ENCODE measurements at regions not wholly inside any gene's neighbourhood (a gene's known extent, or its start where the extent isn't known, plus 50 kb on each side); places are given as distances from the start of the nearest gene placed in this dataset.
"Not testable (repeated sequence)": the region's sequence is repeated elsewhere in the genome, so short reads cannot be mapped to it uniquely, and the experiment has no call there.

DNA sequence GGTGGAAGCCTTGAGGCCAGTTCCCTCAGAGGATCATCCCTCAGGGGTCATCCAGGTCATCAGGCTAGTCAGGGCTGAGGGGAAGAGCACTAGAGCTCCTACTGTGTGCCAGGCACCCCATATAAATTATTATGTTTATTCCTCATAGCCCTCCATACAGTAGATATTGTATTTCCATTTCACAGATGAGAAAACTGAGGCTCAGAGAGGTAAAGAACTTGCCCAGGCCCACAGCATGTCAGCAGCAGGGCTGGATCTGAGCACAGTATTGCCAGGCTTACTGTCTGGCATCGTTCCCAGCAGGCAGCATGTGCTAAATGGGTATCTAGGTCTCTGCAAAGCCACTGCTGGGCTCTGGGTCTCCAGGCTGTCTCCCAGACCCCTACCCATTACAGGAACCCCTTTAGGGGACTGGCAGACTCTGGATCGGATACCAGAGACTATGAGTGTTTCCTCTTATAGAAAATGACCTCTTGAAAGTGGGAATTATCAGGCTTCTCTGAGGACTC lies 153.3 kb downstream of the PTPRU start:
- TF ChIP-seq, protein P1, sequence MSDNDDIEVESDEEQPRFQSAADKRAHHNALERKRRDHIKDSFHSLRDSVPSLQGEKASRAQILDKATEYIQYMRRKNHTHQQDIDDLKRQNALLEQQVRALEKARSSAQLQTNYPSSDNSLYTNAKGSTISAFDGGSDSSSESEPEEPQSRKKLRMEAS (IDR thresholded peaks at IDR 0.05; ENCODE audit: low read depth, low read length) = no peak
- TF ChIP-seq, protein P2, sequence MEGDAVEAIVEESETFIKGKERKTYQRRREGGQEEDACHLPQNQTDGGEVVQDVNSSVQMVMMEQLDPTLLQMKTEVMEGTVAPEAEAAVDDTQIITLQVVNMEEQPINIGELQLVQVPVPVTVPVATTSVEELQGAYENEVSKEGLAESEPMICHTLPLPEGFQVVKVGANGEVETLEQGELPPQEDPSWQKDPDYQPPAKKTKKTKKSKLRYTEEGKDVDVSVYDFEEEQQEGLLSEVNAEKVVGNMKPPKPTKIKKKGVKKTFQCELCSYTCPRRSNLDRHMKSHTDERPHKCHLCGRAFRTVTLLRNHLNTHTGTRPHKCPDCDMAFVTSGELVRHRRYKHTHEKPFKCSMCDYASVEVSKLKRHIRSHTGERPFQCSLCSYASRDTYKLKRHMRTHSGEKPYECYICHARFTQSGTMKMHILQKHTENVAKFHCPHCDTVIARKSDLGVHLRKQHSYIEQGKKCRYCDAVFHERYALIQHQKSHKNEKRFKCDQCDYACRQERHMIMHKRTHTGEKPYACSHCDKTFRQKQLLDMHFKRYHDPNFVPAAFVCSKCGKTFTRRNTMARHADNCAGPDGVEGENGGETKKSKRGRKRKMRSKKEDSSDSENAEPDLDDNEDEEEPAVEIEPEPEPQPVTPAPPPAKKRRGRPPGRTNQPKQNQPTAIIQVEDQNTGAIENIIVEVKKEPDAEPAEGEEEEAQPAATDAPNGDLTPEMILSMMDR (IDR thresholded peaks at IDR 0.05; ENCODE audit: low read depth, low read length) = no peak
- TF ChIP-seq MYC (IDR thresholded peaks at IDR 0.05; ENCODE audit: low read depth, low read length) (no peak), POLR2A (IDR thresholded peaks at IDR 0.05; ENCODE audit: extremely low read depth, insufficient read length) (no peak)
- H3K4me3 ChIP-seq (ENCODE audit: low read depth, low read length) = no peak overlapping the region
- no peak for DNase-seq (ENCODE audit: low read depth)

GRCh38 chr1:29388884-29389283 lies 152.6 kb downstream of the PTPRU start:
- no peak overlapping the region for H3K4me3 ChIP-seq (ENCODE audit: low read depth, low read length)
- DNase-seq (ENCODE audit: low read depth) = no peak
- TF ChIP-seq, protein P1 (IDR thresholded peaks at IDR 0.05; ENCODE audit: low read depth, low read length) = no peak
- no peak for TF ChIP-seq POLR2A (IDR thresholded peaks at IDR 0.05; ENCODE audit: extremely low read depth, insufficient read length)
- TF ChIP-seq MYC (IDR thresholded peaks at IDR 0.05; ENCODE audit: low read depth, low read length) = no peak
- TF ChIP-seq, protein P2 (IDR thresholded peaks at IDR 0.05; ENCODE audit: low read depth, low read length) = no peak

DNA sequence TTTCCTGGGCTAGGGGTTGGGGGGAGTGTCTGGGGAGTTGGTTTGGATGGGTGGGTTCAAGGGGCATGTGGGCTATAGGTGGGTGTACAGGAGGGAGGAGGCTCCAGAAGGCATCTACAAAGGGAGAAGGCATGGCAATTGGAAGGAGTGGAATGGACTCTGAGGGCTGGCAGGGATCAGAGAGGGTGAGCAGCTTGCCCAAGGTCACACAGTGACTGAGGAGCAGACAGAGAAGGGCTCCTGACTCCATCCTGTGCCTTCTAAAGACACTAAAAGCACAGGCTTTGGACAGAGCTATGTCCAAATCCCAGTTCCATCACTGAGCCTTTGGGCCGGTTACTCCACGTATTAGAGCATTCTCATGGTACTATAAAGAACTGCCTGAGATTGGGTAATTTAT lies 151.8 kb downstream of the PTPRU start:
- H3K4me3 ChIP-seq (ENCODE audit: low read depth, low read length) = no peak overlapping the region
- no peak for DNase-seq (ENCODE audit: low read depth)
- TF ChIP-seq POLR2A (IDR thresholded peaks at IDR 0.05; ENCODE audit: extremely low read depth, insufficient read length) (no peak), MYC (IDR thresholded peaks at IDR 0.05; ENCODE audit: low read depth, low read length) (no peak)
- TF ChIP-seq, protein P2 (IDR thresholded peaks at IDR 0.05; ENCODE audit: low read depth, low read length) = no peak
- TF ChIP-seq, protein P1 (IDR thresholded peaks at IDR 0.05; ENCODE audit: low read depth, low read length) = no peak

DNA sequence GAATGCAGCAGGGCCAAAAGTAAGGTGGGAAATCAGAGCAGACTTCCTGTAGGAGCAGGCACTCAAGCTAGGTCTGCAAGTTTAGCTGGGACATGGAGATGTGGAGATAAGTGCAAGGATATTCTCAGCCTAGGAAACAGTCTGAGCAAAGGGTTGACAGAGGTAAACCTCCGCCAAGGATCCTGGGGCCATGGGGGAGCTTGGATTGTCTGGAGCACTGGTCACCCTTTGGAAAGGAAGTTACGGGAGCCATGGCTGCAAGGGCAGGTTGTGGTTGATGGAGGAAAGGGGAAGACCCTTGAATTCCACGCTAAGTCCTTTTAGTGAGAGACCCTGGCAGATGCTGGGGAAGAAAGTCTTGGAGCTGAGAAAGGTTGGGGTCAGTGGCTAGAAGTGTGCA lies 150.9 kb downstream of the PTPRU start:
- no peak for DNase-seq (ENCODE audit: low read depth)
- H3K4me3 ChIP-seq (ENCODE audit: low read depth, low read length) = no peak overlapping the region
- TF ChIP-seq, protein P1 (IDR thresholded peaks at IDR 0.05; ENCODE audit: low read depth, low read length) = no peak
- no peak for TF ChIP-seq POLR2A (IDR thresholded peaks at IDR 0.05; ENCODE audit: extremely low read depth, insufficient read length)
- no peak for TF ChIP-seq MYC (IDR thresholded peaks at IDR 0.05; ENCODE audit: low read depth, low read length)
- TF ChIP-seq, protein P2 (IDR thresholded peaks at IDR 0.05; ENCODE audit: low read depth, low read length) = no peak

DNA sequence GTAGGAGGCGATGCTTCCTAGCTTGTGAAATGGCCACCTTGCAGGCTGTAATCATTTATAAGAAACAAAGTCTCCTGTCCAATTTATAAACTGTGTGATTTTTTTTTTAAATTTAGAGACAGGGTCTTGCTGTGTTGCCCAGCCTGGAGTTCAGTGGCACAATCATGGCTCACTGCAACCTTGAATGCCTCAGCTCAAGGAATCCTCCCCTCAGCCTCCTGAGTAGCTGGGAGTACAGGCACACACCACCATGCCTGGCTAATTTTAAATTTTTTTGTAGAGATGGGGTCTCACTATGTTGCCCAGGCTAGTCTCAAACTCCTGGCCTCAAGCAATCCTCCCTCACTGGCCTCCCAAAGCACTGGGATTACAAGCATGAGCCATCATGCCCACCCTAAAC lies 150.1 kb downstream of the PTPRU start:
- not testable (repeated sequence) for H3K4me3 ChIP-seq (ENCODE audit: low read depth, low read length); DNase-seq (ENCODE audit: low read depth)

DNA sequence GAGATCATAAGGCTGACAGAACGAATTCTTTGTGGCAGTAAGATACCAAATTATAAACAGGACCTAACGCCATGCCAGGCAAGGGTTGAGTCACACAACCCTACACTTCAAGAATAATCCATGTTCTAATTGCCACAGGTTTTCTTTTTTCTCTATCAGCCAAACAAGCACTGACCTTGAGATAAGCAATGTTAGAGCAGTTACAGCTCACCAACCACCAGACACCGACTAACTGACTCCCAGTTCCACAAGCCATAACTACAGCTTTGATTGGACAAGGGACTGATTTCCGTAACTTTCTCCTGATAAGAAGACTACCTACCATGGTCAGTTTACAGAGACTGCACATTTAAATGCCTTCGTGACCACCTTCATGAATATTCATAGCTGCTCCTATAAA lies 149.6 kb downstream of the PTPRU start:
- DNase-seq (ENCODE audit: low read depth) = no peak
- TF ChIP-seq MYC (IDR thresholded peaks at IDR 0.05; ENCODE audit: low read depth, low read length) = no peak
- TF ChIP-seq, protein P1 (IDR thresholded peaks at IDR 0.05; ENCODE audit: low read depth, low read length) = no peak
- no peak for TF ChIP-seq POLR2A (IDR thresholded peaks at IDR 0.05; ENCODE audit: extremely low read depth, insufficient read length)
- TF ChIP-seq, protein P2 (IDR thresholded peaks at IDR 0.05; ENCODE audit: low read depth, low read length) = no peak
- H3K4me3 ChIP-seq (ENCODE audit: low read depth, low read length) = no peak overlapping the region

Measured in NB4 (cell line).